A549 (cell line): ENCODE measurements at regions not wholly inside any gene's neighbourhood (a gene's known extent, or its start where the extent isn't known, plus 50 kb on each side); places are given as distances from the start of the nearest gene placed in this dataset.
A peak's percentile ranks its signal among the peaks of the same experiment; 100 is the strongest.

Experiments used
- ATAC-seq, 2 experiments: fragments of 200-7000 bp in 1 of 2; fragments of >200 bp in 1 of 2; cut with Nextera tagmentation in 1 of 2; cut with Tn5 transposase in 1 of 2; 3 replicates each; pipeline versions ENCODE4 v1.8.0 to v1.9.1; 2018 to 2020; ENCODE audit warnings: mild to moderate bottlenecking in 1 of 2, moderate library complexity in 1 of 2
- CTCF ChIA-PET: fragments of 300-600 bp; sonication (Branson Sonifier 250); formaldehyde crosslinking; extraction: SDS; loops from one replicate; lab custom pipeline; 2021; ENCODE audit warnings: antibody characterized with exemption, inconsistent platforms; lab: Yijun Ruan, JAX
- POLR2A ChIA-PET: fragments of 350-600 bp; formaldehyde crosslinking; extraction: SDS; loops from one replicate; lab custom pipeline; 2021; ENCODE audit warnings: antibody characterized with exemption, inconsistent platforms; lab: Yijun Ruan, JAX
- DNase-seq, 2 experiments: peaks; one replicate each; pipeline versions ENCODE4 v3.0.0 to v3.0.0-alpha.2; 2011 to 2016; ENCODE audit warnings: low read depth in 1 of 2, low spot score in 1 of 2
- FAIRE-seq: peaks from 2 replicates; lab custom pipeline; 2011; peaks lifted over from hg19 to GRCh38; lab: Jason Lieb, UNC
- H3K27ac ChIP-seq, 2 experiments: fragments of >200 bp; sonication (Bioruptor Twin); formaldehyde crosslinking; 3 replicates each; pipeline ENCODE4 v1.5.1; 2016 to 2017
- H3K4me1 ChIP-seq: fragments of >200 bp; sonication (Bioruptor Twin); formaldehyde crosslinking; 3 replicates; pipeline ENCODE4 v1.6.1; 2016
- H3K4me2 ChIP-seq: fragments of >200 bp; sonication (Bioruptor Twin); formaldehyde crosslinking; 3 replicates; pipeline ENCODE4 v1.6.1; 2016
- H3K4me3 ChIP-seq: fragments of >200 bp; sonication (Bioruptor Twin); formaldehyde crosslinking; 3 replicates; pipeline ENCODE4 v1.5.1; 2016
- H3K9me3 ChIP-seq: fragments of >200 bp; sonication (Bioruptor Twin); formaldehyde crosslinking; 3 replicates; pipeline ENCODE4 v1.6.1; 2016
- BCL3 ChIP-seq: fragments of >200 bp; sonication (Bioruptor Twin); formaldehyde crosslinking; IDR thresholded peaks from 3 replicates; pipeline ENCODE4 v1.6.1; 2016
- BHLHE40 ChIP-seq: IDR thresholded peaks from 2 replicates; pipeline ENCODE4 v1.6.1; 2012; ENCODE audit warnings: low read depth, low read length, inconsistent platforms
- CBX2 ChIP-seq: fragments of 200-600 bp; sonication (generic); IDR thresholded peaks from 2 replicates; pipeline ENCODE4 v1.6.1; 2016; ENCODE audit warnings: low read depth, mild to moderate bottlenecking, borderline replicate concordance
- CBX8 ChIP-seq: fragments of 200-600 bp; sonication (generic); IDR thresholded peaks from 2 replicates; pipeline ENCODE4 v1.6.1; 2016
- EHMT2 ChIP-seq: fragments of 200-600 bp; sonication (generic); IDR thresholded peaks from 2 replicates; pipeline ENCODE4 v1.6.1; 2016; ENCODE audit warnings: antibody characterized with exemption, low read depth, mild to moderate bottlenecking, moderate library complexity
- FOSB ChIP-seq: fragments of 250-450 bp; sonication (Bioruptor Pico); IDR thresholded peaks from 2 replicates; pipeline ENCODE4 v1.5.0; 2020; ENCODE audit warnings: mild to moderate bottlenecking, moderate library complexity
- HDAC2 ChIP-seq: fragments of 200-600 bp; sonication (generic); IDR thresholded peaks from 2 replicates; pipeline ENCODE4 v1.6.1; 2016
- HEYL ChIP-seq: fragments of 250-450 bp; sonication (Bioruptor Pico); IDR thresholded peaks from 2 replicates; pipeline ENCODE4 v1.8.0; 2021; ENCODE audit warnings: mild to moderate bottlenecking, moderate library complexity
- HOXB13 ChIP-seq: fragments of 250-450 bp; sonication (Bioruptor Pico); IDR thresholded peaks from 2 replicates; pipeline ENCODE4 v1.5.0; 2020; ENCODE audit warnings: low read depth, mild to moderate bottlenecking, moderate library complexity
- HOXB5 ChIP-seq: fragments of 250-450 bp; sonication (Bioruptor Pico); IDR thresholded peaks from 2 replicates; pipeline ENCODE4 v1.5.0; 2020; ENCODE audit warnings: mild to moderate bottlenecking, moderate library complexity
- JUN ChIP-seq, 2 experiments: fragments of >200 bp; sonication (Bioruptor Twin); formaldehyde crosslinking; IDR thresholded peaks; 2 replicates in 1 of 2; 3 replicates in 1 of 2; pipeline ENCODE4 v1.6.1; 2016 to 2017
- JUNB ChIP-seq: fragments of >200 bp; sonication (Bioruptor Twin); formaldehyde crosslinking; IDR thresholded peaks from 2 replicates; pipeline ENCODE4 v1.6.1; 2016
- KDM1A ChIP-seq: fragments of 200-600 bp; sonication (generic); IDR thresholded peaks from 2 replicates; pipeline ENCODE4 v1.6.1; 2016; ENCODE audit warnings: low read depth, mild to moderate bottlenecking
- KDM5A ChIP-seq: fragments of 200-600 bp; sonication (generic); IDR thresholded peaks from 2 replicates; pipeline ENCODE4 v1.6.1; 2016; ENCODE audit warnings: antibody characterized with exemption, mild to moderate bottlenecking
- MAZ ChIP-seq: fragments of 150-350 bp; IDR thresholded peaks from 2 replicates; pipeline ENCODE4 v1.6.1; 2014; ENCODE audit warnings: antibody characterized with exemption, low read depth, low read length, borderline replicate concordance
- MYC ChIP-seq: IDR thresholded peaks from 2 replicates; pipeline ENCODE4 v1.6.1; 2012; ENCODE audit warnings: mild to moderate bottlenecking, inconsistent platforms, low read length, improper control_type of control experiment, borderline replicate concordance
- NPAS2 ChIP-seq: fragments of 250-450 bp; sonication (Bioruptor Pico); IDR thresholded peaks from 2 replicates; pipeline ENCODE4 v1.8.0; 2022; ENCODE audit warnings: mild to moderate bottlenecking, moderate library complexity, borderline replicate concordance
- NR3C1 ChIP-seq: fragments of >200 bp; sonication (Bioruptor Twin); formaldehyde crosslinking; IDR thresholded peaks from 3 replicates; pipeline ENCODE4 v1.6.1; 2017
- PHF8 ChIP-seq: fragments of 200-600 bp; sonication (generic); IDR thresholded peaks from 2 replicates; pipeline ENCODE4 v1.6.1; 2016; ENCODE audit warnings: low read depth, mild to moderate bottlenecking, antibody characterized with exemption, moderate library complexity, borderline replicate concordance
- RAD21 ChIP-seq, 2 experiments: fragments of >200 bp in 1 of 2; sonication (Bioruptor Twin) in 1 of 2; formaldehyde crosslinking in 1 of 2; IDR thresholded peaks in 1 of 2; conservative IDR thresholded peaks in 1 of 2; 2 replicates in 1 of 2; 3 replicates in 1 of 2; pipeline ENCODE4 v1.6.1; 2012 to 2018; ENCODE audit warnings: inconsistent platforms in 1 of 2
- RFX5 ChIP-seq: fragments of 450-650 bp; IDR thresholded peaks from 2 replicates; pipeline ENCODE4 v1.7.1; 2014; ENCODE audit warnings: antibody characterized with exemption, mild to moderate bottlenecking, moderate library complexity
- TP53 ChIP-seq: fragments of 250-450 bp; sonication (Bioruptor Pico); IDR thresholded peaks from 2 replicates; pipeline ENCODE4 v1.5.0; 2021; ENCODE audit warnings: mild to moderate bottlenecking, moderate library complexity
- ZC3H11A ChIP-seq: fragments of 450-650 bp; IDR thresholded peaks from 2 replicates; pipeline ENCODE4 v1.6.1; 2014; ENCODE audit warnings: antibody characterized with exemption, mild to moderate bottlenecking
- WGBS: methylation state at CpG from one replicate; pipeline ENCODE4 v1.1.6; 2017; ENCODE audit errors: missing lambda C conversion rate; 5-methylcytosine and 5-hydroxymethylcytosine counted together
- TF ChIP-seq, protein P1 (sequence below): fragments of 450-650 bp; IDR thresholded peaks from 2 replicates; pipeline ENCODE4 v1.6.1; 2014; ENCODE audit warnings: antibody characterized with exemption
- TF ChIP-seq, protein P2 (sequence below): fragments of >200 bp; sonication (Bioruptor Twin); formaldehyde crosslinking; IDR thresholded peaks from 3 replicates; pipeline ENCODE4 v1.5.1; 2016
- TF ChIP-seq, protein P3 (sequence below): IDR thresholded peaks from 2 replicates; pipeline ENCODE4 v1.6.1; 2012; ENCODE audit warnings: low read depth, borderline replicate concordance

DNA sequence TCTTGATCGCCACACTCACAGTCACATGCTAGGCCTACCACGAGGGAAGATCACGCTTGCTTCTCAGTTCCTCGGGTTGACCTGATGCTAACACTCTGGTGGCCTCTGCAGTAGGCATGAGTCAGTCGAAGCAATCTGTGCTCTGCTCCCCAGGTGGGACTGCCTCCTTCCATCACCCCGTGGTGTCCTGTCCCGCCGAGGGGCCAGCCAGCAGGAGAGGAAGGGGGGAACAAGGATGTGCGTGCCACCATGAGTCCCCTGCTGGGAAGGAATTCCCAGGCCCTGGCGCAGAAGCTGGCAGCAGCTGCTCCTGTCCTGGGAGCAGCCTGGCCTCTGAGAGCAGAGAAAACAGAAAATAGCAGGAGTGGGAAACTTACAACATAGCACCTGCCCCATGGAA, 695.0 kb upstream of the NRP1 start (continued):
- TF ChIP-seq KDM5A = no peak
- no peak for TF ChIP-seq HOXB5 (CRISPR knock-in tag)
- no peak for TF ChIP-seq KDM1A
- TF ChIP-seq BCL3 = no peak
- TF ChIP-seq, all 56 proteins: peak for 0

GRCh38 chr10:34028936-34029335, 694.5 kb upstream of the NRP1 start:
- H3K9me3 ChIP-seq = no peaks in the 10 kb centered on the region
- H3K4me1 ChIP-seq = no peaks in the 10 kb centered on the region
- no peak for DNase-seq
- TF ChIP-seq CBX2 (no peak), PHF8 (no peak), MAZ (no peak), NPAS2 (CRISPR knock-in tag) (no peak), HOXB13 (CRISPR knock-in tag) (no peak)
- H3K4me3 ChIP-seq = no peak overlapping the region
- ChIA-PET POLR2A (no interaction called here), CTCF (interaction anchor here (1.2 kb wide), 1 partner anchor 13 kb away, joined by 3 read pairs; no protein-coding TSS in a partner anchor)
- no peak for FAIRE-seq
- no peak overlapping the region for H3K4me2 ChIP-seq
- 73% methylated on average over 3 of the region's 3 CpGs for WGBS
- no peak overlapping the region for H3K27ac ChIP-seq
- ATAC-seq = no peak

- no peak overlapping the region for H3K4me3 ChIP-seq
- ChIA-PET CTCF (interaction anchor here (1.4 kb wide), 2 partner anchors 14 to 24 kb away, joined by 3 to 4 read pairs; no protein-coding TSS in a partner anchor), POLR2A (no interaction called here)
- ATAC-seq (peak in 1 of 2 experiments; percentile 43; a peak in 3 of 6 replicates), DNase-seq (peak in 1 of 2 experiments; percentile 43), FAIRE-seq (no peak)
- no peak overlapping the region for H3K27ac ChIP-seq
- TF ChIP-seq, protein P1, sequence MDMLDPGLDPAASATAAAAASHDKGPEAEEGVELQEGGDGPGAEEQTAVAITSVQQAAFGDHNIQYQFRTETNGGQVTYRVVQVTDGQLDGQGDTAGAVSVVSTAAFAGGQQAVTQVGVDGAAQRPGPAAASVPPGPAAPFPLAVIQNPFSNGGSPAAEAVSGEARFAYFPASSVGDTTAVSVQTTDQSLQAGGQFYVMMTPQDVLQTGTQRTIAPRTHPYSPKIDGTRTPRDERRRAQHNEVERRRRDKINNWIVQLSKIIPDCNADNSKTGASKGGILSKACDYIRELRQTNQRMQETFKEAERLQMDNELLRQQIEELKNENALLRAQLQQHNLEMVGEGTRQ = peak; percentile 78
- no peak for TF ChIP-seq HOXB5 (CRISPR knock-in tag)
- no peak overlapping the region for H3K4me2 ChIP-seq
- H3K9me3 ChIP-seq = no peaks in the 10 kb centered on the region
- WGBS = 67% methylated on average over 9 of the region's 9 CpGs
- H3K4me1 ChIP-seq = no peaks in the 10 kb centered on the region
Observed at GRCh38 chr10:34024693-34025425, 690.4 kb upstream of the NRP1 start.

DNA sequence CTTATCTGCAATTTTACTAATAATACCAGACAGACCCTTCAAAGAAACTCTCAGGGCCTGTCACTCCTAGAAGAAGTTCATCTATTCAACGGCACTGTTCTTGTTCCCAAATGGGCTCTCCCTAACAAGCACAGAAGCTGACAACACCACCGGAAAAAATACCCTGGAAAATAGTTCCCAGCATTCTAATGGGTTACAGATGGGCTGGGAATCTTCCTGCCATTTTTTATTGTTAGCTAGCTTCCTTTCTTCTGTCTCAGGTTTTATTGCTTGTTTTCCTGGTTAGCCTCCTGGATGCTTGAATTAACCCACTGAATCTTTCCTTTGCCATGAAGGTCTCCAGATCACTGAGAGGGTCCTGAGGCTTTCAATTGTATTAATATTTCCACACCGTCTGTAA, 689.8 kb upstream of the NRP1 start:
- TF ChIP-seq NR3C1 (no peak), RAD21 (conservative IDR thresholded peaks at IDR 0.05 in 1 of 2, IDR thresholded peaks at IDR 0.05 in 1 of 2) (no peak), MYC (no peak), JUNB (no peak), JUN (IDR thresholded peaks at IDR 0.05) (no peak), HDAC2 (no peak), RFX5 (no peak), TP53 (CRISPR knock-in tag) (no peak), HOXB13 (CRISPR knock-in tag) (no peak), HEYL (no peak), CBX8 (no peak), BHLHE40 (no peak), ZC3H11A (no peak), EHMT2 (no peak), FOSB (no peak), KDM5A (no peak)
- TF ChIP-seq, protein P2, sequence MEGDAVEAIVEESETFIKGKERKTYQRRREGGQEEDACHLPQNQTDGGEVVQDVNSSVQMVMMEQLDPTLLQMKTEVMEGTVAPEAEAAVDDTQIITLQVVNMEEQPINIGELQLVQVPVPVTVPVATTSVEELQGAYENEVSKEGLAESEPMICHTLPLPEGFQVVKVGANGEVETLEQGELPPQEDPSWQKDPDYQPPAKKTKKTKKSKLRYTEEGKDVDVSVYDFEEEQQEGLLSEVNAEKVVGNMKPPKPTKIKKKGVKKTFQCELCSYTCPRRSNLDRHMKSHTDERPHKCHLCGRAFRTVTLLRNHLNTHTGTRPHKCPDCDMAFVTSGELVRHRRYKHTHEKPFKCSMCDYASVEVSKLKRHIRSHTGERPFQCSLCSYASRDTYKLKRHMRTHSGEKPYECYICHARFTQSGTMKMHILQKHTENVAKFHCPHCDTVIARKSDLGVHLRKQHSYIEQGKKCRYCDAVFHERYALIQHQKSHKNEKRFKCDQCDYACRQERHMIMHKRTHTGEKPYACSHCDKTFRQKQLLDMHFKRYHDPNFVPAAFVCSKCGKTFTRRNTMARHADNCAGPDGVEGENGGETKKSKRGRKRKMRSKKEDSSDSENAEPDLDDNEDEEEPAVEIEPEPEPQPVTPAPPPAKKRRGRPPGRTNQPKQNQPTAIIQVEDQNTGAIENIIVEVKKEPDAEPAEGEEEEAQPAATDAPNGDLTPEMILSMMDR = no peak
- TF ChIP-seq, protein P3, sequence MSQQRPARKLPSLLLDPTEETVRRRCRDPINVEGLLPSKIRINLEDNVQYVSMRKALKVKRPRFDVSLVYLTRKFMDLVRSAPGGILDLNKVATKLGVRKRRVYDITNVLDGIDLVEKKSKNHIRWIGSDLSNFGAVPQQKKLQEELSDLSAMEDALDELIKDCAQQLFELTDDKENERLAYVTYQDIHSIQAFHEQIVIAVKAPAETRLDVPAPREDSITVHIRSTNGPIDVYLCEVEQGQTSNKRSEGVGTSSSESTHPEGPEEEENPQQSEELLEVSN = no peak
- CTCF ChIA-PET = interaction anchor here (1.4 kb wide), 2 partner anchors 14 to 24 kb away, joined by 3 to 4 read pairs; no protein-coding TSS in a partner anchor
- Histone ChIP-seq H3K27ac (no peak overlapping the region), H3K4me1 (no peaks in the 10 kb centered on the region), H3K9me3 (no peaks in the 10 kb centered on the region), H3K4me2 (no peak overlapping the region), H3K4me3 (no peak overlapping the region)
- FAIRE-seq (no peak), DNase-seq (no peak), ATAC-seq (no peak)
- POLR2A ChIA-PET = no interaction called here
- 92% methylated on average over 3 of the region's 3 CpGs for WGBS
